ENCODE measurements at regions not wholly inside any gene's neighbourhood (a gene's known extent, or its start where the extent isn't known, plus 50 kb on each side); places are given as distances from the start of the nearest gene placed in this dataset.

- TF ChIP-seq EZH2phosphoT487 (IDR thresholded peaks at IDR 0.05; ENCODE audit: borderline replicate concordance, low read length) = no peak
- TF ChIP-seq CTCF (IDR thresholded peaks at IDR 0.05; ENCODE audit: low read depth, low read length, poor library complexity, severe bottlenecking) = no peak
Observed at GRCh38 chr18:22486667-22487066, 69.0 kb upstream of the CTAGE1 start.

All from DOHH2 (cell line).